AG08396 (cell line): ENCODE measurements at regions not wholly inside any gene's neighbourhood (a gene's known extent, or its start where the extent isn't known, plus 50 kb on each side); places are given as distances from the start of the nearest gene placed in this dataset.

ENCODE experiments used
- DNase-seq: peaks from one replicate; pipeline ENCODE4 v3.0.0; 2012; ENCODE audit warnings: low spot score, mixed read lengths

- DNase-seq, result no peak
These were observed 241.4 kb downstream of the EDEM1 start for GRCh38 chr3:5428607-5429516.

DNA sequence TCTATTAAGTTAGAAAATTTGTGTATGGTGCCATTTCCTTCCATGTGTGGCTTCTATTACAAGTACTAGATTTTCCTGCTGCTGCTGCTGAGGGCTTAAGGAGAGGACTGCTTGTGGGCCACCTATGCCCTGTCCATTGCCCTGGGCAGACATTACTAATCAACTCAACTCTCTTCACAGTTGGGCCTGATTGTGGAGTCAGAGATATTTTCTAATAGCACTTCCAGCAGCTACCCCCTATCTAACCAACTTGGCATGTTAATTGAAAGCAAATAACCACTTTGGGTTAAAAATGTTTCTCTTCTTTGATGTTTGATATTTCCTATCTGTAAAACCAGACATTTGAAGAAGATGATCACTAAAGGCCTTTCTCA, 242.0 kb downstream of the EDEM1 start:
- DNase-seq, result no peak

DNA sequence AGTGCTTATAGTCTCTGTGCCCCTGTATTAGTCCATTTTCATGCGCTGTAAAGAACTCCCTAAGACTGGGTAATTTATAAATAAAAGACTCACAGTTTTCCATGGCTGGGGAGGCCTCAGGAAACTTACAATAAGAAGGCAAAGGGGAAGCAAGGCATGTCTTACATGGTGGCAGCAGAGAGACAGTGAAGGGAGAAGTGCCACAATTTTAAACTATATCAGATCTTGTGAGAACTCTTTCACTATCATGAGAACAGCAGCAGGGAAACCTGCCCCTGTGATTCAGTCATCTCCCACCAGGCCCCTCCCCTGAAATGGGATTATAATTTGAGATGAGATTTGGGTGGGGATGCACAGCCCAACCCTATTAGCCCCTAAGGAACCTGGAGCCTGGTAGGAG, 243.2 kb downstream of the EDEM1 start:
- DNase-seq, result no peak

- no peak for DNase-seq
These were observed 243.6 kb downstream of the EDEM1 start for GRCh38 chr3:5431146-5431545.

- DNase-seq, result no peak
These were observed 244.4 kb downstream of the EDEM1 start for GRCh38 chr3:5431811-5432378.

DNA sequence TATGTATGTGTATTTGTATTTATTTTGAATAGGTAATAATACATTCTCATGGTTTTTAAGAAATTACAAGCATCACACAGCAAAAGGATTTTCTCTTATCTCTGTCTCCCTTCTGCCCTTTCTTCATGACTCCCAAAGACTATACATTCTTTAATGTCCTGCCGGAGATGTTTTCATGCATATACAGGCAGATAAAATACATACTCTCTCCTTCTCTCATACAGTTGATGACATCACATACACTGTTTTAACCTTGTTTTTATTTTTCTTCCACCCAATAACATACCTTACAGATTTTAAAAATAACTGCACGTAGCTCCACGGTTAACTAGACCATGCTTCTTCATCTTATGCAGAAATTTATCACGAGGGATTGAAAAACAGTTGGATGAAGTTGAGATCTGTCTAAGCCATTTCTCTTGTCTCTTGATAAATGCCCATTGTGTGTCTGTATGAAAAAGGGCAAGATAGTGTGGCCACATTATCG, 249.8 kb downstream of the EDEM1 start:
- no peak for DNase-seq

GRCh38 chr3:5437783-5438323, 250.3 kb downstream of the EDEM1 start:
- DNase-seq, result no peak

DNA sequence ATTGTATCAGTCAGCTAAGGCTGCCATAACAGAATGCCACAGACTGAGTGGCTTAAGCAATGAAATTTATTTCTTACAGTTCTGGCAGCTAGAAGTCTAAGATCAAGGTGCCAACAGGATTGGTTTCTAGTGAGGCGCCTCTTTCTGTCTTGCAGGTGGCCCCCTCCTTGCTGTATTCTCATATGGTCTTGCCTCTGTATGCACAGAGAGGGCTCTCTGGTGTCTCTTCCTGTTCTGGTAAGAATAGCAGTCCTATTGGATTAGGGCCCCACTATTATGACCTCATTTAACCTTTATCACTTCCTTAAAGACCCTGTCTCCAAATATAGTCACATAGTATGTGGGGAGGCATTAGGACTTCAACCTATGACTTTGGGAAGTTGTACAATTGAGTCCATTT, 253.9 kb downstream of the EDEM1 start:
- DNase-seq, result no peak

DNA sequence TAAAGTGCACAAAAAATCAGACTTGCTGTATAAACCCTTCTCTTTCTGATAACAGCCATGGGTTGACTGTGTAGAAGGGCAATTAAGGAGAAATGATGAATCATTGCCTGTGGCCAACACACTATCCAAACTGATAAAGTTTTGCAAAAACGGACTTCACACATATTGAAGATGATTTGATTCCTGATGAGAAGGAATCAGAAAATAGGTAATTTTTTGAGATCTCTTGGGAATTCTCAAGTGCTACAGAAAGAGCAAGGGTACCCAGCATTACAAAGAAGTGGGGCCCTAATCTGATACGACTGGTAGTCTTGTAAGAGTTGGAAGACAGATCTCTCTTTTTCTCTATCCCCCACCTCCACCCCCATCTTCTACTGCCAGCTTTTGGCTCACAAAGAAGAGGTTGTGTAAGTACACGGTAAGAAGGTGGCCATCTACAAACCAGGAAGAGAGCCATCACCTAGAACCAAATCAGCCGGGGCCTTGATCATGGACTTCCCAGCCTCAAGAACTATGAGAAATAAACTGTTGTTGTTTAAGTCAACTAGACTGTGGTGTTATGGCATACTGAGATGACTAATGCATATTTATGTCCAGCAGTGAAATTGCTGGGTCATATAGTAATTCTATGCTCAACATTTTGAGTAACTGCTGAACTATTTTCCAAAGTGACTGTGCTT, 254.7 kb downstream of the EDEM1 start:
- DNase-seq, result no peak

GRCh38 chr3:5442786-5443138, 255.3 kb downstream of the EDEM1 start:
- DNase-seq, result no peak

DNA sequence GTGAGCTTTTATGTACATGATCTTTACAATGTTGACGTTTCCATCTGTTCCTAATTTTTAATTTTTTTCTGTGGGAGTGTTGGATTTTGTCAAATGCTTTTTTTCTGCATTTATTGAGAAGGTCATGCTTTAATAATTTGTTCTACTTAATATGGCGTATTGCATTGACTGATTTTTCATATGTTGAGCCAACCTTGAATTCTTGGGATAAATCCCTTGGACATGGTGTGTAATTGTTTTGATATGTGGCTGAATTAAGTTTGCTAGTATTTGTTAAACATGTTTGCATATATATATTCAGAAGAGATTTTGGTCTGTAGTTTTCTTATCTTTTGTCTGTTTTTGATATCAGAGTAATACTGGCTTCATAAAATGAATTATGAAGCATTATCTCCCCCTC, 256.7 kb downstream of the EDEM1 start:
- no peak for DNase-seq

- DNase-seq, result no peak
These were observed 258.2 kb downstream of the EDEM1 start for GRCh38 chr3:5445676-5446201.

- DNase-seq, result no peak
These were observed 260.7 kb downstream of the EDEM1 start for GRCh38 chr3:5448246-5448645.

DNA sequence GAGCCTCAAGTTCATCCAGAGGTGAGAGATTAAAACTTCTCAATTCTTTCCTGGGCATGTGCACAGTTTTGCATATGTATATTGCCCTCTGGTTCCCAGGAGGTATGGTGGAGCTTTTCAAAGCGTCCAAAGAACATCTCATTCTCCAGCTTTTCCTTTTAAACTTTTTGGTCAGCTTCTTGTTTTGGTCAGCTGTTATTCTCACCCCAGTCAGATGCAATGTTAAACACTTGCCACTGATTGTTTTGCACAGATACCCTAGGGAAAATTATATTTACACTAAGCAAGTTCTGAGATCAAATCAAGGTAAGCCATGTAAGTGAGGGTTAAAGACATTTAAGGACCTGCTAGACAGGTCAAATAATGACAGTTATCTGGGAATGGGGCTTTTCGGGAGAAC, 261.3 kb downstream of the EDEM1 start:
- no peak for DNase-seq

DNA sequence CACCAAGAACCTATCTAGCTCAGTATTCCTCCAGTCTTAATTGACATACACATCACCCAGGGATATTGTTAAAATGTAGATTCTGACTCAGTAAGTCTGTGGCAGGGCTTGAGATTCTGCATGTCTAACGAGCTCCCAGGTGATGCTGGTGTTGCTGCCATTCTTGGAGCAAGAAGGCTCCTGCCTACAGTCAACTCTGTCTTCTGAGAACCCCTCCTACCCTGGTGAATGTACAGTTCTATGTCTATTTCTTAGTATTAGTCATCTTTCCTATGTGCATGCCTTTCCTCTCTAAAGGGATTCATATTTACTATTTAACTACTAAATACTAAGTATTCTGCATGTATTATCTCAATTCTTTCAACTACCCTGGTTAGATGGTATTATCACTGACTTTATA, 268.7 kb downstream of the EDEM1 start:
- DNase-seq, result no peak

DNA sequence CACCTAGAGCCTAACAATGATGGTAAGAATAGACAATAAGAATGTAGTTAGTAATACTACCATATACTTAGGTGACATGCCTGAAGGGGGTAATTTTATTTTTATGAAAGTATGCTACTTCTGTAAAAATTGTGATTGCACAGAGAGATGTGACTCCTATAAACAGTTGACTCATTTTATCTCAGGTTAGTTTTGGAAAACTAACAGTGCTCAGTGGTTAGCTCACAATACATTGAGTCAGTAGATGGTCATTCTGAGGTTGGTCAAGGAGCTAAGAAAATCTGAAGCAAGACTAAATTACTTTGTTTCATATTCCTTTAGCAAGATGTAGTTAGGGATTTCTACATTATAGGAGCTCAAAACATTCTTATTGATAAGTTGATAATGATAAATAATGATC, 271.0 kb downstream of the EDEM1 start:
- no peak for DNase-seq

DNA sequence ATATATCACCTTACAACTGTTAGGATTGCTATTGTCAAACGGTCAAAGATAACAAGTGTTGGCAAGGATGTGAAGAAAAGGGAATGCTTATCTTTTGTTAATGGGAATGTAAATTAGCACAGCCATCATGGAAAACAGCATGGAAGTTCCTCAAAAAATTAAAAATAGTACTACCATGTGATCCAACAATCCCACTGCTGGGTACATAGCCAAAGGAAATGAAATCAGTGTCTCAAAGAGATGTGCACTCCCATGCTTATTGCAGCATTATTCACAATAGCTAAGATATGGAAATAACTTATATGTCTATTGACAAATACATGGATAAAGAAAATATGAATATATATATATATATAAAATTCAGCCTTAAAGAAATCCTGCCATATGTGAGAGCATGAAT, 274.6 kb downstream of the EDEM1 start:
- no peak for DNase-seq

- DNase-seq, result no peak
These were observed 276.5 kb downstream of the EDEM1 start for GRCh38 chr3:5463991-5464390.

DNA sequence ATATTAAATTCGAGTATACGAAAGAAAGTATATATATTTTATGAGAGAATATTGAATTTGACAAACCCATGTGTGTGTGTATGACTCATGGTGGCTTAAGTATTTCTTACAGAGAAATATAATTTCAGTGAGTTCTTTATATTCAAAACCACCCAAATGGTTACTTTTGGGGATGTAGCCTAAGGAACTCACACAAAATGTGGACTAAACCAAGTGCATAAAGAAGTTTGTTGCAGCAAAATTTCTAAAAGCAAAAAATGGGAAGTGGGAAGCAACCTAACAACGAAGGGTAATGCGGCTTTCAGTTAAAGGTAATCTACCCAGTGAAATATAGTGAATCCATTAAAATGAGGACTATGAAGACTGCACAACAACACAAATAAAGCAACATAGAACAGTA, 277.1 kb downstream of the EDEM1 start:
- no peak for DNase-seq

DNA sequence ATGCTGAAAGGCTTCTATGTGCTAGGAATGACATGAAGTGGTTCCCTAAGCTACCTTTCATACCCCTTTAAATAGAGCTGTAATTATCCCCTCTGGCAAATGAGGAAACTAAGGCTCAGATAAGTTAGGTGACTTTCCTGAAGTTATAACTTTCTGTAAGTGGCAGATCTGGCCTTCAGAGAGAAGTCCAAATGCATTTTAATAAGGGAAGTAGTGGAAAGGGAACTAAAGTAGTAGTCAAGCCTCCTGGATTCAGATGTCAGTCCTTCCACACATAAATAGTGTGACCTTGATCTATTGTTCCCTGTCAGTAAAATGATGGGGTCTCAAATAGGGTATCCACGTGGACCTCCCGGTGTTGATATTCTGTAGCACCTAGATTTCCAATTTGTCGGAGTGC, 277.7 kb downstream of the EDEM1 start:
- no peak for DNase-seq

DNA sequence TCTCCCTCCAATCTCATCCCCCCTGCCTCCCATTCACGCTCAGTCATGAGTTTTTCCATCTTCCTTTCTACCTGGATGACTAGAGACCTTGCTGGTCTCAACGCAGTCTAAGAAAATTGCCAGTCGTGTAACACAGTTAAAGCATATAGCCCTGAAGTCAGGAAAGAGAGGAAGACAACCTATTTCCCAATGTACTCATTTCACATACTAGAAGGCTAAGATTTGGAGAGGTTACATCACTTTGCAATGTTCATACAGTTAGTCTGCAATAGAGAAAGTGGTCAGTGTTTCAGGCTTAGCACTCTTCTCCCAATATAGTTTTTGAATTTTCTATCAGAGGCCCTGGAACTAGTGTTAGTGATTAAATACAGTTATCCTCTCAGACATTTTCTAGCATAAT, 278.6 kb downstream of the EDEM1 start:
- no peak for DNase-seq

GRCh38 chr3:5466717-5467116, 279.2 kb downstream of the EDEM1 start:
- no peak for DNase-seq

- DNase-seq, result no peak
These were observed 286.0 kb downstream of the EDEM1 start for GRCh38 chr3:5473471-5473870.
